ENCODE measurements at regions not wholly inside any gene's neighbourhood (a gene's known extent, or its start where the extent isn't known, plus 50 kb on each side); places are given as distances from the start of the nearest gene placed in this dataset.

DNA sequence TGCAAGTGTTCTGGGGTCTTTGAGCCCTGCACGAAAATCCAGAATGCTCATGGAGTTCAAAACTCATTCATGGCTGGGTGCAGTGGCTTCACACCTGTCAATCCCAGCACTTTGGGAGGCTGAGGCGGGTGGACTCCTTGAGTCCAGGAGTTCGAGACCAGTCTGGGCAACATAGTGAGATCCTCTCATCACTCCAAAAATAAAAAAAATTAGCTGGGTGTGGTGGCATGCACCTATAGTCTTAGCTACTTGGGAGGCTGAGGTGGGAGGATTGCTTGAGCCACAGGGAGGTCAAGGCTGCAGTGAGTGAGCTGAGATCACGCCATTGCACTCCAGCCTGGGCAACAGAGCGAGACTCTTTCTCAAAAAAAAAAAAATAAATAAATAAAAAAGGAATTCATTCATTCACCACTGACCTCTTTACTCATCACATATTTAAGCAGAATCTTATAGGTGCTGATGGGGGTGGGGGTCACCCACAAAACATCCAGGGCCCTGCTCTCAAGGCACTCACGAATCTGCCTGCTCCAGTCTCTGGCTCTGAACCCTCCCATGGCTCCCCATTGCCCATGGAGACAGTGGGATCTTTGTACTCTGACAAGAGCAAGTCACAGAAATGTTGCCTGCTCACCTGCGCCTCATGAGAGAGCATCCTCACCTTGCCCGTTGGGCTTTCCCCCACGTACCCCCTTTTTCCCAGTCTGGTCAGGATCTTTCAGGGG lies 76.7 kb upstream of the IER5L start:
- Histone ChIP-seq H3K23me2 (ENCODE audit: low read depth, low read length) (peaks cover 5% of the 10 kb centered on the region), H2BK12ac (ENCODE audit: low read depth, low read length) (no peak overlapping the region), H3K4ac (replicated peaks; ENCODE audit: insufficient read length, low read depth, low read length) (no peak overlapping the region), H4K20me1 (replicated peaks in 1 of 2; ENCODE audit: control insufficient read depth in 1 of 2, insufficient read depth in 2 of 2, low read length in 2 of 2) (no peaks in the 10 kb centered on the region), H4K8ac (ENCODE audit: extremely low read depth, insufficient read depth, low read length) (peak overlapping the region; percentile 73; the same call in 1 of the 2 replicates), H2BK20ac (ENCODE audit: low read length) (no peak overlapping the region), H3K4me3 (ENCODE audit: extremely low read depth in 1 of 4, insufficient read depth in 2 of 4, low read depth in 3 of 4, low read length in 4 of 4) (no peak overlapping the region), H3K79me1 (ENCODE audit: low read depth, low read length) (no peaks in the 10 kb centered on the region), H2BK120ac (replicated peaks; ENCODE audit: low read depth, low read length) (no peak overlapping the region), H4K91ac (replicated peaks; ENCODE audit: insufficient read length, low read length) (no peak overlapping the region), H3K18ac (ENCODE audit: extremely low read depth, low read length) (no peak overlapping the region), H3K79me2 (ENCODE audit: control insufficient read depth in 1 of 2, insufficient read depth in 2 of 2, low read length in 2 of 2) (no peaks in the 10 kb centered on the region), H2AK5ac (ENCODE audit: low read depth, low read length) (no peak overlapping the region), H3K27me3 (replicated peaks in 1 of 4; ENCODE audit: control insufficient read depth in 3 of 4, extremely low read depth in 1 of 4, insufficient read depth in 3 of 4, low read length in 3 of 4) (peaks cover 4 to 23% (median 20%) of the 10 kb centered on the region in 4 experiments), H3K9ac (replicated peaks in 1 of 4; ENCODE audit: extremely low read depth in 1 of 4, low read depth in 3 of 4, low read length in 3 of 4) (no peak overlapping the region), H2BK5ac (ENCODE audit: low read depth, low read length) (no peak overlapping the region), H3K56ac (replicated peaks; ENCODE audit: insufficient read length, low read depth, low read length) (no peak overlapping the region), H3K9me3 (ENCODE audit: insufficient read depth in 2 of 2, low read depth in 1 of 2, low read length in 1 of 2) (no peaks in the 10 kb centered on the region), H2AFZ (ENCODE audit: low read length) (no peak overlapping the region), H3K4me1 (replicated peaks in 1 of 4; ENCODE audit: control insufficient read depth in 3 of 4, insufficient read depth in 4 of 4, low read length in 3 of 4) (peaks cover 0 to 14% (median 11%) of the 10 kb centered on the region in 4 experiments; a peak in 6 of 7 replicates), H3K4me2 (ENCODE audit: insufficient read depth in 1 of 2, low read depth in 2 of 2, low read length in 2 of 2) (no peak overlapping the region), H3K27ac (ENCODE audit: low read depth, low read length) (no peak overlapping the region), H2BK15ac (ENCODE audit: low read length) (no peak overlapping the region), H3K23ac (ENCODE audit: insufficient read length) (no peak overlapping the region), H4K5ac (ENCODE audit: insufficient read length, low read depth, low read length) (no peak overlapping the region), H3K14ac (ENCODE audit: insufficient read length) (no peak overlapping the region), H3K36me3 (ENCODE audit: control insufficient read depth in 2 of 4, insufficient read depth in 4 of 4, low read length in 3 of 4) (no peaks in the 10 kb centered on the region)
- no peak for FAIRE-seq
- peak; percentile 80 for TF ChIP-seq KDM1A (IDR thresholded peaks at IDR 0.05; ENCODE audit: borderline replicate concordance, low read length)
- no peak for TF ChIP-seq NRF1 (IDR thresholded peaks at IDR 0.05; ENCODE audit: low read depth, low read length)
- WGBS, 2 experiments (ENCODE audit: extremely low coverage in 1 of 2, insufficient coverage in 1 of 2, insufficient read length in 1 of 2, insufficient replicate concordance in 2 of 2, low coverage in 1 of 2, low lambda C conversion rate in 2 of 2, missing lambda C conversion rate in 1 of 2): 93% methylated on average over 8 of the region's 9 CpGs; no CpG with 5 or more reads in 1 of the 2 experiments
- DNase-seq (ENCODE audit: low read depth in 1 of 2, low spot score in 2 of 2): no peak
- ChIA-PET POLR2A (ENCODE audit: partially characterized antibody) (interaction anchor here (1.2 kb wide), 2 partner anchors 76 to 80 kb away, joined by 3 read pairs; partner anchors contain the start of gene IER5L), CTCF (ENCODE audit: partially characterized antibody) (interaction anchor here (0.7 to 2.6 kb wide), 8 partner anchors 9 to 417 kb away, joined by 3 to 10 read pairs (median 4); partner anchors contain the start of gene IER5L)
